Neural cell (in vitro differentiated cells): ENCODE measurements at regions not wholly inside any gene's neighbourhood (a gene's known extent, or its start where the extent isn't known, plus 50 kb on each side); places are given as distances from the start of the nearest gene placed in this dataset.

Experiments used
- H2AFZ ChIP-seq: fragments of 200-600, 300-800 bp; sonication (generic), shearing (Covaris generic); 2 replicates; pipeline ENCODE4 v1.6.0; 2014; ENCODE audit warnings: low read depth, mild to moderate bottlenecking, antibody characterized with exemption, low read length, moderate library complexity
- H3F3A ChIP-seq: fragments of 200-600 bp; shearing (Covaris generic); 2 replicates; pipeline ENCODE4 v1.6.1; 2016; ENCODE audit warnings: mild to moderate bottlenecking, moderate library complexity, mixed read lengths, antibody characterized with exemption, low read length; ENCODE audit not compliant: insufficient read depth, poor library complexity, severe bottlenecking
- H3K27ac ChIP-seq: fragments of 200-600, 300-800 bp; sonication (generic), shearing (Covaris generic); 2 replicates; pipeline ENCODE4 v1.5.1; 2014; ENCODE audit warnings: mild to moderate bottlenecking, low read length, moderate library complexity
- H3K27me3 ChIP-seq: fragments of 300-800, 200-600 bp; sonication (generic), shearing (Covaris generic); 2 replicates; pipeline ENCODE4 v1.6.0; 2014; ENCODE audit warnings: mild to moderate bottlenecking, low read depth, low read length, moderate library complexity; ENCODE audit not compliant: insufficient read depth
- H3K36me3 ChIP-seq: fragments of 300-800, 200-600 bp; sonication (generic), shearing (Covaris generic); 2 replicates; pipeline ENCODE4 v1.5.1; 2014; ENCODE audit warnings: mild to moderate bottlenecking, antibody characterized with exemption, low read length, moderate library complexity; ENCODE audit not compliant: insufficient read depth
- H3K4me2 ChIP-seq: fragments of 300-800, 200-600 bp; sonication (generic), shearing (Covaris generic); 2 replicates; pipeline ENCODE4 v1.6.0; 2014; ENCODE audit warnings: mild to moderate bottlenecking, low read length
- H3K4me3 ChIP-seq: fragments of 300-800, 200-600 bp; sonication (generic), shearing (Covaris generic); 2 replicates; pipeline ENCODE4 v1.5.1; 2014; ENCODE audit warnings: mild to moderate bottlenecking, low read length, moderate library complexity
- H3K79me2 ChIP-seq: fragments of 200-600 bp; shearing (Covaris generic); replicated peaks from 2 replicates; pipeline ENCODE4 v1.6.0; 2014; ENCODE audit warnings: mild to moderate bottlenecking, low read length, moderate library complexity; ENCODE audit not compliant: insufficient read depth
- H3K9ac ChIP-seq: fragments of 300-800, 200-600 bp; sonication (generic), shearing (Covaris generic); 2 replicates; pipeline ENCODE4 v1.6.1; 2016; ENCODE audit warnings: mild to moderate bottlenecking, low read length, mixed read lengths
- H3K9me2 ChIP-seq: fragments of 200-600 bp; shearing (Covaris generic); 2 replicates; pipeline ENCODE4 v1.6.1; 2016; ENCODE audit warnings: mild to moderate bottlenecking, low read length, mixed read lengths; ENCODE audit not compliant: insufficient read depth
- H3K9me3 ChIP-seq: fragments of 200-600, 300-800 bp; sonication (generic), shearing (Covaris generic); 2 replicates; pipeline ENCODE4 v1.6.1; 2016; ENCODE audit warnings: mild to moderate bottlenecking, mixed run types, low read length, moderate library complexity, mixed read lengths
- H4K20me1 ChIP-seq: fragments of 200-600 bp; shearing (Covaris generic); 2 replicates; pipeline ENCODE4 v1.6.1; 2016; ENCODE audit warnings: mild to moderate bottlenecking, mixed run types; ENCODE audit not compliant: insufficient read depth
- CTCF ChIP-seq: fragments of 450-650 bp; IDR thresholded peaks from 2 replicates; pipeline ENCODE4 v1.5.1; 2014; ENCODE audit warnings: antibody characterized with exemption, mild to moderate bottlenecking, moderate library complexity; ENCODE audit not compliant: poor library complexity, severe bottlenecking
- EP300 ChIP-seq: fragments of 450-650 bp; conservative IDR thresholded peaks from 2 replicates; pipeline ENCODE4 v1.6.1; 2014; ENCODE audit warnings: antibody characterized with exemption, mild to moderate bottlenecking, moderate library complexity; ENCODE audit not compliant: poor library complexity, severe bottlenecking
- EZH2 ChIP-seq: fragments of 200-600, 300-800 bp; shearing (Covaris generic), sonication (generic); IDR thresholded peaks from 2 replicates; pipeline ENCODE4 v1.6.1; 2014; ENCODE audit warnings: antibody characterized with exemption, low read length, borderline replicate concordance, mild to moderate bottlenecking; ENCODE audit not compliant: insufficient read depth, poor library complexity, severe bottlenecking
- MXI1 ChIP-seq: fragments of 450-650 bp; conservative IDR thresholded peaks from 2 replicates; pipeline ENCODE4 v1.6.1; 2014; ENCODE audit warnings: antibody characterized with exemption, mild to moderate bottlenecking; ENCODE audit not compliant: poor library complexity, severe bottlenecking
- POLR2AphosphoS5 ChIP-seq: IDR thresholded peaks from 2 replicates; pipeline ENCODE4 v1.6.1; 2012
- RAD21 ChIP-seq: fragments of 450-650 bp; conservative IDR thresholded peaks from 2 replicates; pipeline ENCODE4 v1.6.1; 2014; ENCODE audit warnings: antibody characterized with exemption, mild to moderate bottlenecking, moderate library complexity
- REST ChIP-seq: IDR thresholded peaks from 2 replicates; pipeline ENCODE4 v1.6.1; 2012; ENCODE audit warnings: borderline replicate concordance
- SMC3 ChIP-seq: fragments of 450-650 bp; conservative IDR thresholded peaks from 2 replicates; pipeline ENCODE4 v1.6.1; 2014; ENCODE audit warnings: antibody characterized with exemption, mild to moderate bottlenecking, moderate library complexity; ENCODE audit not compliant: poor library complexity
- TAF1 ChIP-seq: IDR thresholded peaks from 2 replicates; pipeline ENCODE4 v1.6.1; 2012; ENCODE audit warnings: low read depth

GRCh38 chr6:6806844-6807518 lies 218.5 kb downstream of the LY86 start:
- Histone ChIP-seq H3K36me3 (no peaks in the 10 kb centered on the region), H3K4me2 (no peak overlapping the region), H3K4me3 (no peak overlapping the region), H3K9me2 (no peaks in the 10 kb centered on the region), H3F3A (no peaks in the 10 kb centered on the region), H3K27me3 (no peaks in the 10 kb centered on the region), H3K27ac (no peak overlapping the region), H3K9me3 (no peaks in the 10 kb centered on the region), H3K9ac (no peak overlapping the region), H4K20me1 (no peaks in the 10 kb centered on the region), H3K79me2 (no peaks in the 10 kb centered on the region), H2AFZ (no peak overlapping the region)
- TF ChIP-seq RAD21 (no peak), SMC3 (no peak), TAF1 (no peak), EP300 (no peak), EZH2 (no peak), POLR2AphosphoS5 (no peak), CTCF (no peak), REST (no peak), MXI1 (no peak)

- Histone ChIP-seq H3F3A (no peaks in the 10 kb centered on the region), H2AFZ (no peak overlapping the region), H3K9ac (no peak overlapping the region), H4K20me1 (no peaks in the 10 kb centered on the region), H3K79me2 (no peaks in the 10 kb centered on the region), H3K9me2 (no peaks in the 10 kb centered on the region), H3K36me3 (no peaks in the 10 kb centered on the region), H3K4me3 (no peak overlapping the region), H3K9me3 (no peaks in the 10 kb centered on the region), H3K4me2 (no peak overlapping the region), H3K27ac (no peak overlapping the region), H3K27me3 (no peaks in the 10 kb centered on the region)
- TF ChIP-seq CTCF (no peak), REST (no peak), SMC3 (no peak)
Observed at GRCh38 chr6:6808343-6808742, 219.8 kb downstream of the LY86 start.
